ENCODE measurements at regions not wholly inside any gene's neighbourhood (a gene's known extent, or its start where the extent isn't known, plus 50 kb on each side); places are given as distances from the start of the nearest gene placed in this dataset.

- FAIRE-seq (no peak), DNase-seq (ENCODE audit: low read depth, low spot score) (no peak)
- Histone ChIP-seq H3K36me3 (ENCODE audit: control insufficient read depth in 2 of 2, extremely low read depth in 1 of 2, insufficient read depth in 2 of 2, low read length in 2 of 2) (no peaks in the 10 kb centered on the region), H3K27ac (ENCODE audit: insufficient read depth, low read depth, low read length) (no peak overlapping the region), H2AFZ (ENCODE audit: low read depth, low read length) (no peak overlapping the region), H3K9me3 (replicated peaks; ENCODE audit: control insufficient read depth, insufficient read depth, low read length) (no peaks in the 10 kb centered on the region), H4K20me1 (replicated peaks; ENCODE audit: control insufficient read depth, extremely low read depth, insufficient read depth, low read length) (no peaks in the 10 kb centered on the region), H3K4me2 (ENCODE audit: insufficient read depth, low read length) (no peak overlapping the region), H3K4me1 (ENCODE audit: control insufficient read depth, extremely low read depth, insufficient read depth, low read length) (no peaks in the 10 kb centered on the region), H3K27me3 (ENCODE audit: control insufficient read depth in 2 of 2, insufficient read depth in 2 of 2, low read length in 2 of 2) (no peaks in the 10 kb centered on the region), H3K4me3 (replicated peaks in 1 of 3; ENCODE audit: insufficient read depth in 1 of 3, low read depth in 1 of 3, low read length in 3 of 3) (no peak overlapping the region), H3K79me2 (ENCODE audit: control insufficient read depth, insufficient read depth, low read length) (no peaks in the 10 kb centered on the region), H3K9me1 (replicated peaks; ENCODE audit: control insufficient read depth, extremely low read depth, insufficient read depth, low read length) (no peaks in the 10 kb centered on the region), H3K9ac (replicated peaks; ENCODE audit: extremely low read depth, insufficient read depth, low read length) (no peak overlapping the region)
- no TSS peak for BruUV-seq (replicated peaks)
- TF ChIP-seq POLR2AphosphoS5 (IDR thresholded peaks at IDR 0.05; ENCODE audit: insufficient read depth, low read depth, low read length) = no peak
- TF ChIP-seq CTCF (IDR thresholded peaks at IDR 0.05; ENCODE audit: extremely low read depth in 1 of 2, insufficient read depth in 1 of 2, low read depth in 1 of 2, low read length in 2 of 2) = no peak
- TF ChIP-seq EZH2 (IDR thresholded peaks at IDR 0.05; ENCODE audit: borderline replicate concordance, low read depth, low read length, severe bottlenecking) = no peak
- no peak for TF ChIP-seq GATA2 (IDR thresholded peaks at IDR 0.05; ENCODE audit: insufficient read depth, insufficient read length, low read depth, low read length)
- TF ChIP-seq POLR2A (IDR thresholded peaks at IDR 0.05; ENCODE audit: low read depth, low read length) = no peak
- TF ChIP-seq MYC (IDR thresholded peaks at IDR 0.05; ENCODE audit: low read depth, low read length) = no peak
- no peak for TF ChIP-seq MAX (IDR thresholded peaks at IDR 0.05; ENCODE audit: insufficient read depth, insufficient read length)
- TF ChIP-seq JUN (IDR thresholded peaks at IDR 0.05; ENCODE audit: borderline replicate concordance, insufficient read depth, insufficient read length, low read depth) = no peak
- no peak for TF ChIP-seq FOS (IDR thresholded peaks at IDR 0.05; ENCODE audit: borderline replicate concordance, insufficient read depth, low read length)
- CTCF ChIA-PET = no interaction called here
- dilution Hi-C loops (cut with MboI; ENCODE audit: extremely low pct_ligation_motif_present, low sequenced_read_pairs) (no loop called here), intact Hi-C loops (cut with micrococcal nuclease) (no loop called here)
- POLR2A ChIA-PET = no interaction called here
Measured at GRCh38 chr12:24304285-24304684, 354.8 kb upstream of the SOX5 start.
